ENCODE measurements at regions not wholly inside any gene's neighbourhood (a gene's known extent, or its start where the extent isn't known, plus 50 kb on each side); places are given as distances from the start of the nearest gene placed in this dataset.
"Not testable (repeated sequence)": the region's sequence is repeated elsewhere in the genome, so short reads cannot be mapped to it uniquely, and the experiment has no call there.

- H3K36me3 ChIP-seq, result no peaks in the 10 kb centered on the region
- H3K27ac ChIP-seq, result no peak overlapping the region
- no peak for TF ChIP-seq EP300 (IDR thresholded peaks at IDR 0.05)
- TF ChIP-seq POLR2AphosphoS5 (IDR thresholded peaks at IDR 0.05), result no peak
- TF ChIP-seq POLR2A (IDR thresholded peaks at IDR 0.05), result no peak
- no peak for TF ChIP-seq CTCF (IDR thresholded peaks at IDR 0.05)
- intact Hi-C loops (cut with DNase I; ENCODE audit: low total_unique reads), result loop anchor here (10.0 kb wide), 1 partner anchor 145 kb away; no protein-coding TSS in a partner anchor
- no peaks in the 10 kb centered on the region for H3K9me3 ChIP-seq
- WGBS, 5 donors, result 59 to 80% (median 65%) methylated on average over 6 of the region's 6 CpGs
- H3K4me1 ChIP-seq, result peaks cover 0 to 5% (median 0%) of the 10 kb centered on the region in 4 donors
- H3K4me3 ChIP-seq, result no peak overlapping the region
- no peaks in the 10 kb centered on the region for H3K27me3 ChIP-seq
- DNase-seq, result no peak
Measured at GRCh38 chr20:33929917-33930316, 63.8 kb upstream of the RALY start.

- peak; percentile 65 to 67 for DNase-seq
- H3K4me3 ChIP-seq, result no peak overlapping the region
- TF ChIP-seq POLR2AphosphoS5 (IDR thresholded peaks at IDR 0.05) (peak in 1 of 3 donors; percentile 34), POLR2A (IDR thresholded peaks at IDR 0.05) (no peak), EP300 (IDR thresholded peaks at IDR 0.05) (no peak), CTCF (IDR thresholded peaks at IDR 0.05) (peak in 3 of 7 experiments; percentile 12 to 54 (median 42))
- 50 to 64% (median 60%) methylated on average over 5 of the region's 5 CpGs for WGBS, 5 donors
- H3K4me1 ChIP-seq, result peaks cover 0 to 5% (median 0%) of the 10 kb centered on the region in 4 donors
- no peaks in the 10 kb centered on the region for H3K27me3 ChIP-seq
- H3K36me3 ChIP-seq, result no peaks in the 10 kb centered on the region
- no peaks in the 10 kb centered on the region for H3K9me3 ChIP-seq
- no peak overlapping the region for H3K27ac ChIP-seq
- intact Hi-C loops (cut with DNase I; ENCODE audit: low total_unique reads), result loop anchor here (10.0 kb wide), 1 partner anchor 141 kb away; no protein-coding TSS in a partner anchor
Measured at GRCh38 chr20:33933469-33933909, 60.2 kb upstream of the RALY start.

GRCh38 chr20:33936656-33937055 lies 57.1 kb upstream of the RALY start:
- H3K4me1 ChIP-seq, result peaks cover 0 to 5% (median 0%) of the 10 kb centered on the region in 4 donors
- H3K4me3 ChIP-seq, result no peak overlapping the region
- H3K9me3 ChIP-seq, result no peaks in the 10 kb centered on the region
- no peaks in the 10 kb centered on the region for H3K36me3 ChIP-seq
- WGBS, 5 donors, result 70 to 83% (median 74%) methylated on average over 5 of the region's 5 CpGs
- H3K27ac ChIP-seq, result no peak overlapping the region
- intact Hi-C loops (cut with DNase I; ENCODE audit: low total_unique reads), result loop anchor here (10.0 kb wide), 1 partner anchor 138 kb away; no protein-coding TSS in a partner anchor
- no peaks in the 10 kb centered on the region for H3K27me3 ChIP-seq
- no peak for DNase-seq
- TF ChIP-seq CTCF (IDR thresholded peaks at IDR 0.05) (no peak), POLR2A (IDR thresholded peaks at IDR 0.05) (no peak), POLR2AphosphoS5 (IDR thresholded peaks at IDR 0.05) (no peak), EP300 (IDR thresholded peaks at IDR 0.05) (no peak)

- H3K4me1 ChIP-seq, H3K27me3 ChIP-seq, H3K4me3 ChIP-seq, H3K36me3 ChIP-seq, H3K27ac ChIP-seq, H3K9me3 ChIP-seq: not testable (repeated sequence)
- DNase-seq, result peak in 1 of 2 donors; percentile 55
- intact Hi-C loops (cut with DNase I; ENCODE audit: low total_unique reads), result loop anchor here (10.0 kb wide), 1 partner anchor 136 kb away; no protein-coding TSS in a partner anchor
- WGBS, 5 donors, result 57 to 77% (median 66%) methylated on average over 5 of the region's 5 CpGs
Measured at GRCh38 chr20:33939031-33939430, 54.7 kb upstream of the RALY start.

GRCh38 chr20:33940666-33941065 lies 53.0 kb upstream of the RALY start:
- Histone ChIP-seq H3K27ac (no peak overlapping the region), H3K36me3 (no peaks in the 10 kb centered on the region), H3K4me1 (no peaks in the 10 kb centered on the region), H3K27me3 (no peaks in the 10 kb centered on the region), H3K9me3 (no peaks in the 10 kb centered on the region), H3K4me3 (no peak overlapping the region)
- no peak for DNase-seq
- intact Hi-C loops (cut with DNase I; ENCODE audit: low total_unique reads), result no loop called here
- TF ChIP-seq EP300 (IDR thresholded peaks at IDR 0.05), result no peak
- TF ChIP-seq POLR2AphosphoS5 (IDR thresholded peaks at IDR 0.05), result no peak
- TF ChIP-seq POLR2A (IDR thresholded peaks at IDR 0.05), result no peak
- TF ChIP-seq CTCF (IDR thresholded peaks at IDR 0.05), result no peak
- WGBS, 5 donors, result 77 to 86% (median 79%) methylated on average over 3 of the region's 3 CpGs
